NCI-H2196 (cell line): ENCODE measurements at regions not wholly inside any gene's neighbourhood (a gene's known extent, or its start where the extent isn't known, plus 50 kb on each side); places are given as distances from the start of the nearest gene placed in this dataset.
"Not testable (repeated sequence)": the region's sequence is repeated elsewhere in the genome, so short reads cannot be mapped to it uniquely, and the experiment has no call there.

Source experiments
- DNase-seq: peaks from one replicate; lab custom pipeline; 2025; ENCODE audit not compliant: unreplicated experiment; lab: John Stamatoyannopoulos, UW

DNA sequence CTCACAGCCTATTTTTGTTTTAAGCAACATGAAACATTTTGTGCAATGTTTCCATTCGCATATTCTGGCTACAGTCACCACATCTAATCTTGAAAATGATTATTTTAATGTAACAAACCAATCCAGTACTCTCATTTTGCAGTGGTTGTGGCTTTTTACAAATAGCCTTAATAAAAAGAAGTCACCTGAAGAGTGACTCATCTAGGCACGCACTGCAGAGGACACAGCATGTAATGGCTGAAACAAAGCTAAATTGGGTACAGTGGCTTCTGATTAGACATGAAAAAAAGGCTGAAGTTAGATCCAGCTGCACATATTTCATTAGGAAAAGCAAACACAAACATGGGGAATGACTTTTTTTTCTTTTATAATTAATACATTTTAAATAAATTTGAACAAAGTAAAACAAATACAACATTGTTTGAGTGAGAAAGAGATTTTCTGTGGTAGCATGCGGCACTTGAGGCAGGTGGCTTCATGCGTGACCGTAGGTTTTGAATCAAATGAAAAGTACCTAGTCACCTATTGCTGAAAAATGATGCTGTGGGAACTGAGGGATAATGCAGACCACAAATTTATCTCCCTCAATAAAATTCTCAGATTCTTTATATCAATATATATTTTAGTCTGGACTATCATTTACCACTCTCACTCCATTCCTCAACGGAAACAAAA is 240.8 kb upstream of the DDX53 start:
- no peak for DNase-seq

DNA sequence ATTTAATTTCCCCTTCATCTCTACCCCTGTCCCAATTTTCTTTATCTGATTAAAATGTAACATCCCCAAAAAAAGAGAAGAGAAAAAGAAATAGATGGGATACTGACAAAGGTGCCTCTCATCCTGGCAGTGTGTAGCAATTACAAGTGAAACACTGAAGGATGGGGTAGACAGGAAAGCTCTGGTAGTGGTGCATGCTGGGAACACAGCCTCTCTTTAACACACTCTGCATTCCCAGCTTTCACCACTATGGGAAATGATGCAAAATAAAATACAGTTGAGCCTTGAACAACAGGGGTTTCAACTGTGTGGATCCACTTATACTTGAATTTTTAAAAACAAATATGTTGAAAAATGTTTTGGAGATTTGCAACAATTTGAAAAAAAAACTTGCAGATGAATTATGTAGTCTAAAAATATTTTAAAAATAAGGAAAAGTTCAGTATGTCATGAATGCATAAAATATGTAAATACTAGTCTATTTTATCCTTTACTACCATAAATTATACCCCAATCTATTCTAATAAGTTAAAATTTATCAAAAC is 239.2 kb upstream of the DDX53 start:
- DNase-seq, result no peak

DNA sequence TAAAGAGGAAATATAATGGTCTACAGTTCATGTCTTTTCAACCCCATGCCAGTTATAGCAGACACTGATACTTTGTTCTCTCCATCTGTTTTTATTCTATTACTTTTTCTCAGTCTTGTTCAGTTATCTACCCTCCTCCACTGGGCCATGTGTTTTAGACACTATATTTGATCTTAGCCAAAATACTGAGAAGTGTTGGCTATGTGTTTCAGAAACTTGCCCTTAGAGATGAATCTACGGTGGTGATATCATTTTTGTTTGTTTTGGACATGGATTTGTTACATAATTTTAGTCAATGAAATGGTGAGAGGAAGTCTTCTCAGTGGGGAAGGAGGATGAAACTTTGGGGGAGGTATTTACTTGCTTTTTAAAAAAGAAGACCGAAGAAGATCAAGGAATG is 211.5 kb upstream of the DDX53 start:
- no peak for DNase-seq

DNA sequence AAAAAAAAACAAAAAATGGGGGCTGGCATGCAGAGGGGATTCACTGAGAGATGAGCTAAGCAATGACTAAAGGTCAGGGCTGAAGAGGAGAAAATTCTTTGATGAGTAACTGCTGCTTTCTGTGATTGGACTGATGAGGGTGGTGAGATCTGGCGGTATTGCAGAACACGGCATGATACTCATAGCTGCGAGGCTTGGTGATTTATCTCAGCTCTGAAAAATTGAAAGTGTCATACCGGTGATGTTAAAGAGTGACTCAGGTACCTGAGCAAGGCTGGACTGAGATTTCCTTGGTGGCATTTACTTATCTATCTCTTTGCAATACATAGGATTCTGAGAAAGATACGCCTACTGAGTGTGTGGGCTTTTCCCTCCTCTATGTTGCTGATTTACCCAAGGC is 204.1 kb upstream of the DDX53 start:
- DNase-seq, result no peak

DNA sequence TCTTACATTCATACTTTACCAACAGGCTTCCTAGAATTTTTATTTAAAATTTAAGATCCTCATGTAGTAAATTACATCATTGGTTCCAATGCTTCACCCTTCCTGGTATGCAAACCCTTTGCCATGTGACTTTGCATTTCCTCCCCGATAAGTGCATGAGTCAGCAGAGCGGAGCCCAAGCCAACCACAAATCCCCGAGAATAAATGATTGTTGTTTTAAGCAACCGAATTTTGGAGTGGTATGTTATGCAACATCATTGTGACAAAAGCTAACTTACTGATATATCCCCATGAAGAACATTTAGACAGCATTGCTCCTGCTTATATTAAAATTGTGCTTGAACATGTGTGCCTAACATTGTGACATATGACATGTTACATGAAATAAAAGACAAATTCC is 199.4 kb upstream of the DDX53 start:
- DNase-seq, result no peak

DNA sequence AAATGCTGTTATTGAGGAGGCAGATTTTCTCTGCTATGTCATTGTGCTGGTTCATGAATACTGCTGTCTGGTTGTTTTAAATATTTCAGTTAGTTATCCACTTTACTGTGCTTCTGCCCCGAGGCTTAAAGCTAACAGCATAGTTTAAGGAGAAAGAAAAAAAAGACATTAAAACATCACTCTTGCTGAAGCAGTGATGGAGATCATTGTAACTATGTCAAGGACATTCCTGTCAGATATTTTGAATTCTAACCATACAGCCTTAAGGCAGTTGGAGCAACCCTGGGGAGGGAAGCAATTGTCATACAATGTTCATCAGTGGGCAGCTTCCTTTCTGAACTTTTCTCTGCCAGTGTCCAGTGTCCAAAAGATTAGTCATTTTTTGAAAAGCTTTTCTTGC is 199.0 kb upstream of the DDX53 start:
- no peak for DNase-seq

DNA sequence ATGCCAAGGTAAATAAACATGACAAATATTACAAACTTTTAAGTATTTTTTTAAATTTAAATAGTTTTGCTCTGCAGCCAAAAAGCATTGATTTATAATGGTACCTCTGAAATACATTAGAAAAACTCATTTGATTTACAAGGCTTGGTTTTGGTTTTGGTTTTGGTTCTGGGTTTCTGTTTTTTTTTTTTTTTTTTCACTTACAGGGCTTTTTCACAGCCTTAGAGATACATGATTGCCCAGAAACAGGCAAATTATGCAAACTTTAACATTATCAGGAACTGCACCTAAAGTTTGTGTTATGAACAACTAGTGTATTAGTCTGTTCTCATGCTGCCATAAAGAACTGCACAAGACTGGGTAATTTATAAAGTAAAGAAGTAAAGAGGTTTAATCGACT is 196.4 kb upstream of the DDX53 start:
- no peak for DNase-seq

DNA sequence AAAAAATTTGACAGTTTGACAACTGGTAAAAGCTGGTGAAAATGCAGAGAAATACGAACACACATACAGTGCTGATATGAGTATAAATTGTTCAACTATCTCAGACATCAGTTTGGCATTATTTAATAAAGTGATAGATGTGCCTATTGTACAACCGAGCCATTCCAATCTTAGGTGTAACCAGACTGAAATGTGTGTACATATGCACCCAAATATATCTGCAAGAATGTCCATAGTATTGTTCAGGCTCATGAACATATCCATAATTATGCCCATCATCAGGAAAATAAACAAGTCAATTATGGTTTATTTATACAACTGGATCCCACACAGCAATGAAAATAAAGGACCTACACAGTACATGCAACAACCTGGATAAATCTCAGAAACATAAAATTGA is 188.9 kb upstream of the DDX53 start:
- DNase-seq, result no peak

DNA sequence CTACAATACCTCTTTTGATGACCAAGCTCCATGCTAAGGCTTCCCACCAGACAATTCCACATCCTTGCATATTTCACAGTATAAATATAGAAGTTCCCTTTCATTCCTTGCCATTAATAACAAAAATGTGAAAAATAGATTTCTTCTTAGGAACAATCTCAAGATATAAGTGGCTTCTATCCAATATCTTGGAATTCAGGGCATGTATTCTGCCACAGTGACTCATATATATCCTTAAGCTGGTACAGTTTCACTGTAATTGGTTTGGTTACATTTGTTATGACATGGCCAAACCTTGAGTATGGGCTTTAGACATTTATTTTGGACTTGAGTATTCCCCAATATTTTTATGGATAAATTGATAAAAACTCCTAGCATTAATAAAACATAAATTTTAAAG is 181.7 kb upstream of the DDX53 start:
- no peak for DNase-seq

DNA sequence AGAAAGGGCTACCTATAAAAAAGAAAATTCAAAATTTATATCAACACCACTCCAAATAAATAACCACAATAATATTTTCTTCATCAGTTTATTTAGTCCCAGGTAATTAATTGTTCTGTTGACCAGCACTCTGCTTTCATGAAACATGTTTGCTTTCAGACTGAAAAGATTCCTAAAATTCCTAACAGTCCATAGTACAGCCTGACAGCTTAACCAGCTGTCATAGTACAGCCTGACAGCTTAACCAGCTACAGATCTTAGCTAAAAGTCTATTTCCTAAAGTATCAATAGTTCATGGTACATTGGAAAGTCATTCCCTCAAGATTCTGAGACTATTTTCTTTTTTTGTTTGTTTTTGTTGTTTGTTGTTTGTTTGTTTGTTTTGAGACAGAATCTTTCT is 144.1 kb upstream of the DDX53 start:
- DNase-seq, result no peak

DNA sequence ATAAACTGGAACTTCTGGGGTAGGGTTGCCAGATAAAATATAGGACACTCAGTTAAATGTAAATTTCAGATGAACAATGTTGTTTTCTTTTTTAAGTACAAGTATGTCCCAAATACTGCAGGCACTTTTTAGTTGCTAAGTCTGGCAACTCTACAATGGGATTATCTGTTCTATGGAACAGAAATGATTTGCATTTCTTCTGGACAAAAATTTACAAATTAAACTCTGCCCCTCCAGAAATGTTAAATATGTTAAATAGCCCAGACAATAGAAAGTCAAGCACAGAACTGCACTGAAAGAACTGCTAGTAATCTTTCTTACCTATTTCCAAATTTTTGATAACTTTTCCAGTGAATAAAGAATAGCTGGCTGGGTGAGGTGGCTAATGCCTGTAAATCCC is 140.1 kb upstream of the DDX53 start:
- no peak for DNase-seq

DNA sequence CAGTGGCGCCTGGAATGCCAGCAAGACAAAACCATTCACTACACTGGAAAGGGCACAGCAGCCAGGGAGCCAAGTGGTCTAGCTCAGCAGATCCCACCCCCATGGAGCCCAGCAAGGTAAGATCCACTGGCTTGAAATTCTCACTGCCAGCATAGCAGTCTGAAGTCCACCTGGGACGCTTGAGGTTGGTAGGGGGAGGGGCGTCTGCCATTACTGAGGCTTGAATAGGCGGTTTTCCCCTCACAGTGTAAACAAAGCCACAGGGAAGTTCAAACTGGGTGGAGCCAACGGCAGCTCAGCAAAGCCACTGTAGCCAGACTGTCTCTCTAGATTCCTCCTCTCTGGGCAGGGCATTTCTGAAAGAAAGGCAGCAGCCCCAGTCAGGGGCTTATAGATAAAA is 133.0 kb upstream of the DDX53 start:
- not testable (repeated sequence) for DNase-seq

DNA sequence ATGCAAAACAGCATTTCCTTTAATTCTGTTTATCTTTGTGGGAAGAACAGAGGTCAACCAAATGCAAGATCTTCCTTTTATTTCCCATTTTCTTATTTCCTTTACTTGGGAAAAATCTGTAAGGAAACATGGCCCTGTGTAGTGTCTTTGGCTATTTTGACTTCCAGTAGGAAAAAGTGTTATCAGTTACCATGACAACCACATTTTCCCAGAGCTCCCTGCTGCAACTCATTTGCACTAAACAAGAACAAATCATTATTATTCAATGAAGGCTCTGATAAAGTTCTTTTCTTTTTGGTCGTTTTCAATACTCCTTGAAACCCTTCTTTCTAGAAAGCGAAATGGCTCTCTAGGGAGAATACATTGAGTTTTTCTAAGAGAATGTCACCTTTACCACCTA is 117.2 kb upstream of the DDX53 start:
- DNase-seq, result no peak

DNA sequence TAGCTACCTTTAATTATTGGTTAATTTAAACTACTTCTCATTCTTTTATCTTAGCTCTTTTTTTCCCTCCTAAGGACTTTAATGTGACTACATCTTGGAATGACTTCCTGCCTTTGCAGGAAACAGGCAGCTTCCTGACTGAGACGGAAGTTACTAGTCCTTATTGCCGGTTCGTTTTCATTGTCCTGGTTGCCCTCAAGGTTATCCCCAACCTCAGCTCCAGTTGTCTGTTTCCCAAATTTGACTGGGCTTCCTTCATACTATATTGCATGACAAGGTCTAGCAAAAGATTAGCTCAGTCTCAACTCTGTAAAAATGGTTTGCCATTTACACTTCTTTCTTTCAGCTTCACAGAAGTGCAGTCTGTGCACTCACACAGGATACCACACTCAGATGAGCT is 109.9 kb upstream of the DDX53 start:
- no peak for DNase-seq

DNA sequence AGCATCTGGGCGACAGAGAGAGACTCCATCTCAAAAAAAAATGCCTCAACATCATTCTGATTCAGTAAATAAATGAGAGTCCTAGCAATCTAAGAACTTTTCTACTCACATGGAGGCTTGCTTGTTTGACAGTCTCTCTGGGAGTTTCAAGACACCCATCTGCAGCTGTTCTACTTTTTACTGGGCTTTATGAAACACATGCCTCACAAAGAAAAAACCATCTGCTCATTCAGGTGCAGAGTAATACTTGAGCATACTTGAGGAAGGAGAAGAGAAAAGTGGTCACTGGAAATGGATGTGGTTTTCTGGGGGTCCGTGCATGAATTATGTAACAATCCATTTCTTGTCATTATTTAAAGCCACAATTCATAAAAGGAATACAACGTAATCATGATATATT is 87.1 kb upstream of the DDX53 start:
- no peak for DNase-seq

DNA sequence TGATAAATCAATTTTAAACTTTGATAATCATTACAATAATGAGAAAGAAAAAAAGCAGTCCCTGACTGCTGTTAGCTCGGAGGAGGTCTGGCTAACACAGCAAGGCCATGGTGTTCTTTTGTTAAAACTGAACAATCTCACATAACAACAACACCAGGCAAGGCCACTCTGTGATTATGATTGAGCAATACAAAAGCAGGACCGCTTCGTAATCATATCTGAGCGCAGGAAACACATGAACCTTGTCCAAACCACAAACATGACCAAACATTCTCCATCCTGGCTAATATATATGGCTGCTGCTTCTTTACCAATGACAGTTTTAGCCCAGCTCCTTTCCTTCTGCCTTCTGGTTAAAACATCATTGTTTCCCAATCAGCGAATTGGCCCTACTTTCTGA is 76.8 kb upstream of the DDX53 start:
- no peak for DNase-seq

DNA sequence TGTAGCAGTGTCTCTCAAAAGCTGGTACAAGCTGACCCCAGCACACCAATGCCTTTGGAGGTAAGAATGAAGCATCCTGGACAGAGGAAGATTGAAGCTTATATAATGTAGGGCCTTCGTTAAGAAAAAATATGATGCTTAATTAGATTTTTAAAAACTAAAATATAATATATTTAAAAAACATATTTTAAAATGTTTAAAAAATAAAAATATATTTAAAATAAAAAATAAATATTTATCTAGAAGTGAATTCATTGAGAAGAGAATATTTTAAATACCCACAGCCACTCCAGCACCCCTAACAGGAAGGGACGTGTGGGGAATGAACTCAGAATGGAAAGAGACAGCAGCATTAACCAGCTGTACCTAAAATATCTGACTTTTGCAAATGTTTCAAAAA is 65.1 kb upstream of the DDX53 start:
- DNase-seq, result no peak

DNA sequence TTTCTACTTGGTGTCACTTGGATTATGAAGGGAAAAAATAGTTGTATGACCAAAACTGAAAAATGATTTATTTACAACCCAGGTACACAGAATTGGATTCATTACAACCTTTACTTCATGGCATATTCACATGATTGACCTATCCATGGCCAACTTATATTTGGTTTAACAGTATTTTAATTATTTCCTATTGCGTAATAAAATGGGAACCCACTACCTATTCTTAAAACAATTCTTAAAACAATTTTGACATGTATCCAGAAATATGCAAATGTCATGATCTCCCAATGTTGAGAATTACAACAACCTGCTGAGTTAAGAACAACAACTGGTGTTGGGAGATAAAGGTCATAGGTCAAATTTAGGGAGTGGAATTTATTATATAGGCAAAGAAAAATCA is 54.8 kb upstream of the DDX53 start:
- no peak for DNase-seq
